ENCODE measurements at regions not wholly inside any gene's neighbourhood (a gene's known extent, or its start where the extent isn't known, plus 50 kb on each side); places are given as distances from the start of the nearest gene placed in this dataset.
"Not testable (repeated sequence)": the region's sequence is repeated elsewhere in the genome, so short reads cannot be mapped to it uniquely, and the experiment has no call there.

DNA sequence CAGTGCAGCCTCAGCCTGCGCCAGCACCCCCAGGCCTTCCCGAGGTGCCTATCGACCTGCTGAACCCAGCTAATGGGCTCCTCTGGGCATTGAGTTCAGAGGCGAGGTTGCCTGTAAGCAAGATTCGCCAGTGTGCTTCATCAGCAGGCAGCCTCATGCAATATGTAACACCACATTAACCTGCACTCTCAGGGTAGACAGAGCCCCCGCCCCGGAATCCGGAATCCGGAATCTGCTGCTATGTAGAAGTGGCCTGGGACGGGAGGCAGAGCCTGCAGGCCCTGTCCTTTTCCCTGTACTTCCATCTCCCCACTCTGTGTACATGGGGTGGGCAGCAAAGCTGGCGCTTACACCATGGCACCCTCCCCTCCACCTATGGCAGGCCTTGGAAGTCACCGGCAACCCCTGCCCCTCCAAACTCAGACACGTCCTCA is 83.9 kb upstream of the RET start:
- H3K4me3 ChIP-seq = no peak overlapping the region
- intact Hi-C loops (cut with DNase I) = no loop called here
- DNase-seq = no peak
- no peaks in the 10 kb centered on the region for H3K36me3 ChIP-seq
- WGBS, 2 donors = 40 to 92% methylated on average over 1 to 6 of the region's 13 CpGs
- no peaks in the 10 kb centered on the region for H3K27me3 ChIP-seq
- no peak for TF ChIP-seq POLR2A (IDR thresholded peaks at IDR 0.05)
- TF ChIP-seq, protein P1, sequence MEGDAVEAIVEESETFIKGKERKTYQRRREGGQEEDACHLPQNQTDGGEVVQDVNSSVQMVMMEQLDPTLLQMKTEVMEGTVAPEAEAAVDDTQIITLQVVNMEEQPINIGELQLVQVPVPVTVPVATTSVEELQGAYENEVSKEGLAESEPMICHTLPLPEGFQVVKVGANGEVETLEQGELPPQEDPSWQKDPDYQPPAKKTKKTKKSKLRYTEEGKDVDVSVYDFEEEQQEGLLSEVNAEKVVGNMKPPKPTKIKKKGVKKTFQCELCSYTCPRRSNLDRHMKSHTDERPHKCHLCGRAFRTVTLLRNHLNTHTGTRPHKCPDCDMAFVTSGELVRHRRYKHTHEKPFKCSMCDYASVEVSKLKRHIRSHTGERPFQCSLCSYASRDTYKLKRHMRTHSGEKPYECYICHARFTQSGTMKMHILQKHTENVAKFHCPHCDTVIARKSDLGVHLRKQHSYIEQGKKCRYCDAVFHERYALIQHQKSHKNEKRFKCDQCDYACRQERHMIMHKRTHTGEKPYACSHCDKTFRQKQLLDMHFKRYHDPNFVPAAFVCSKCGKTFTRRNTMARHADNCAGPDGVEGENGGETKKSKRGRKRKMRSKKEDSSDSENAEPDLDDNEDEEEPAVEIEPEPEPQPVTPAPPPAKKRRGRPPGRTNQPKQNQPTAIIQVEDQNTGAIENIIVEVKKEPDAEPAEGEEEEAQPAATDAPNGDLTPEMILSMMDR (IDR thresholded peaks at IDR 0.05) = no peak
- H3K4me1 ChIP-seq = no peaks in the 10 kb centered on the region
- H3K27ac ChIP-seq = no peak overlapping the region
- no peaks in the 10 kb centered on the region for H3K9me3 ChIP-seq

DNA sequence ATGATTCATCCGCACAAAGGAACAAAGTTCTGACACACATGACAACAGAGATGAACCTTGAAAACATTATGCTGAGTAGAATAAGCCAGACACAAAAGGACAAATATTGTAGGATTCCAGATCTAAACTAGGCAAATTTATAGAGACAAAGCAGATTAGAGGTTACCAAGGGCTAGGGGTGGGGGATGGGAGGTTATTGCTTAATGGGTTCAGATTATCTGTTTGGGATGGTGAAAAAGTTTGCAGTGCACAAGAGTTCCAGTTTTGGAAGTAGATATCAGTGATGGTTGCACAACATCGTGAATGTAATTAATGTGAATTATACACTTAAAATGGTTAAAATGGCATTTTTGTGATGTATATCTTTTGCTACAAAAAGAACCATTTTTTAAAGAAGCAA is 82.0 kb upstream of the RET start:
- DNase-seq; H3K4me1 ChIP-seq; H3K4me3 ChIP-seq; H3K27ac ChIP-seq; intact Hi-C loops (cut with DNase I); H3K36me3 ChIP-seq; H3K9me3 ChIP-seq; H3K27me3 ChIP-seq: not testable (repeated sequence)
- WGBS, 2 donors = 89 to 100% methylated on average over 1 of the region's 2 CpGs

DNA sequence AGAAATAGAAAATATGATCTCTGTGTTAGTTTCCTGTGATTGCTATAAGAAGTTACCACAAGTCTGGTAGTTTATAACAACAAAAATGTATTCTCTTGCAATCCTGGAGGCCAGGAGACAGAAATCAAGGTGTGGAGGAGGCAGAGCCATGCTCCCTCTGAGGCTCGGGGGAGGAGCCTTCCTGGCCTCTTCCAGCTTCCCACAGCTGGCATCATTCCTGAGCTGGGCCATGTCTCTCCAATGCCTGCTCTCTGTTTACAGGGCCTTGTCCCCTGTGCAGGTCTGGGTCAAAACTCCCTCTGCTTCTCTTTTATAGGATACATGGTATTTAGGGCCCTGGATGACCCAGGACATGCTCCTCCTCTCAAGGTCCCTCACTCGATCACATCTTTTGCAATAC is 81.3 kb upstream of the RET start:
- no peak for DNase-seq
- H3K27ac ChIP-seq = no peak overlapping the region
- intact Hi-C loops (cut with DNase I) = no loop called here
- no peak overlapping the region for H3K4me3 ChIP-seq
- H3K36me3 ChIP-seq = no peaks in the 10 kb centered on the region
- no peak for TF ChIP-seq POLR2A (IDR thresholded peaks at IDR 0.05)
- TF ChIP-seq, protein P1 (IDR thresholded peaks at IDR 0.05) = no peak
- no peaks in the 10 kb centered on the region for H3K9me3 ChIP-seq
- H3K27me3 ChIP-seq = no peaks in the 10 kb centered on the region
- H3K4me1 ChIP-seq = no peaks in the 10 kb centered on the region
- WGBS, 2 donors = 49 to 75% methylated on average over 1 to 2 of the region's 2 CpGs

DNA sequence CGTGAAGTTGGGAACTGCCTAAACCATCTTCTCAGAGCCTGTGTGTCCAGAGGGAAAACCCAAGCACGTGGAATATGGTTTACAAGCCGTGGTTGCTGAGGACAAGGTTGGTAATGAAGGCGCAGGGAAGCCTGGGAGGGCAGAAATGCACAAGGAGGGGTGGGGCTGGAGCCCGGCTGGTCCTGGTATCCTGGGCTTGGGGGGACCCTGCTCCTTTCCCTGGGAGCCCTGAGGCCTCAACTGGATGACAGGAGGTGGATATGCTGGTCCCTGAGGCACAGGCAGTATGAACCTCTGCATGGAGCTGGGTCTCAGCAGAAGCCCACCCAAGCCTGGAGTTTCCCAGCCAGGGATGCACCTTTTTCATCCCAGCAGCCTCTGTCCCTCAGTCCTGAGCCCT is 80.3 kb upstream of the RET start:
- WGBS, 2 donors = 76 to 83% methylated on average over 3 to 5 of the region's 5 CpGs
- H3K27ac ChIP-seq = no peak overlapping the region
- no peaks in the 10 kb centered on the region for H3K27me3 ChIP-seq
- intact Hi-C loops (cut with DNase I) = no loop called here
- no peaks in the 10 kb centered on the region for H3K4me1 ChIP-seq
- H3K4me3 ChIP-seq = no peak overlapping the region
- H3K36me3 ChIP-seq = no peaks in the 10 kb centered on the region
- no peaks in the 10 kb centered on the region for H3K9me3 ChIP-seq
- no peak for DNase-seq
- TF ChIP-seq POLR2A (IDR thresholded peaks at IDR 0.05) = no peak

- no peak for TF ChIP-seq POLR2A (IDR thresholded peaks at IDR 0.05)
- TF ChIP-seq, protein P1 (IDR thresholded peaks at IDR 0.05) = no peak
- Histone ChIP-seq H3K27me3 (no peaks in the 10 kb centered on the region), H3K4me1 (no peaks in the 10 kb centered on the region), H3K36me3 (no peaks in the 10 kb centered on the region), H3K4me3 (no peak overlapping the region), H3K27ac (no peak overlapping the region), H3K9me3 (no peaks in the 10 kb centered on the region)
- intact Hi-C loops (cut with DNase I) = no loop called here
- no peak for DNase-seq
- WGBS, 2 donors = 82 to 100% methylated on average over 1 to 2 of the region's 6 CpGs
Measured at GRCh38 chr10:42997151-42997848, 79.6 kb upstream of the RET start.

- 44 to 90% methylated on average over 2 of the region's 4 CpGs for WGBS, 2 donors
- H3K27me3 ChIP-seq = no peaks in the 10 kb centered on the region
- intact Hi-C loops (cut with DNase I) = no loop called here
- H3K36me3 ChIP-seq = no peaks in the 10 kb centered on the region
- no peak overlapping the region for H3K4me3 ChIP-seq
- no peaks in the 10 kb centered on the region for H3K9me3 ChIP-seq
- TF ChIP-seq, protein P1 (IDR thresholded peaks at IDR 0.05) = no peak
- no peak for TF ChIP-seq POLR2A (IDR thresholded peaks at IDR 0.05)
- H3K4me1 ChIP-seq = no peaks in the 10 kb centered on the region
- DNase-seq = no peak
- no peak overlapping the region for H3K27ac ChIP-seq
Measured at GRCh38 chr10:42997849-42998165, 79.1 kb upstream of the RET start.
